ENCODE measurements at regions not wholly inside any gene's neighbourhood (a gene's known extent, or its start where the extent isn't known, plus 50 kb on each side); places are given as distances from the start of the nearest gene placed in this dataset.

DNA sequence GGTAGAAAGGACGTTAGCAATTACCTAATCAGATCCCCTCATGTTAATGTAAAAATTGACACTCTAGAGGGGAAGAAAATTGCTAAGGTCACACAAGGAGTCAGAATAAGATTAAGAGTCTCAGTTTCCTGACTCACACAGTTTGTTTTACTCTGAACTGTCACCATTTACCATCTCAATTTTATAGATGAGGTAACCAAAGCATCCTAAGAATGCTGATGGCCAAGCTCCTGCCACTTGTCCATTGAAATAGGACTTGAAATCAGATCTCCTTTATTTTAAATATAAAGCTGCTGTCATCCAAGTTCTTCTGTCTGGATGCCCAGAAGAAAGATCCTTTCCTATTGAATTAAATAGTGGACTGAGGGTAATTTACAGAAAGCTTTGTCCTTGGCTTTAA, 114.8 kb upstream of the VAMP7 start:
- TF ChIP-seq RFX5 (IDR thresholded peaks at IDR 0.05) (no peak), POLR2A (IDR thresholded peaks at IDR 0.05; ENCODE audit: low read length) (no peak), CHD4 (IDR thresholded peaks at IDR 0.05; ENCODE audit: borderline replicate concordance) (no peak), CEBPB (IDR thresholded peaks at IDR 0.05) (no peak)
- TF ChIP-seq, protein P1, sequence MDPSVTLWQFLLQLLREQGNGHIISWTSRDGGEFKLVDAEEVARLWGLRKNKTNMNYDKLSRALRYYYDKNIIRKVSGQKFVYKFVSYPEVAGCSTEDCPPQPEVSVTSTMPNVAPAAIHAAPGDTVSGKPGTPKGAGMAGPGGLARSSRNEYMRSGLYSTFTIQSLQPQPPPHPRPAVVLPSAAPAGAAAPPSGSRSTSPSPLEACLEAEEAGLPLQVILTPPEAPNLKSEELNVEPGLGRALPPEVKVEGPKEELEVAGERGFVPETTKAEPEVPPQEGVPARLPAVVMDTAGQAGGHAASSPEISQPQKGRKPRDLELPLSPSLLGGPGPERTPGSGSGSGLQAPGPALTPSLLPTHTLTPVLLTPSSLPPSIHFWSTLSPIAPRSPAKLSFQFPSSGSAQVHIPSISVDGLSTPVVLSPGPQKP (IDR thresholded peaks at IDR 0.05; ENCODE audit: low read depth, low read length): no peak
- TF ChIP-seq, protein P2, sequence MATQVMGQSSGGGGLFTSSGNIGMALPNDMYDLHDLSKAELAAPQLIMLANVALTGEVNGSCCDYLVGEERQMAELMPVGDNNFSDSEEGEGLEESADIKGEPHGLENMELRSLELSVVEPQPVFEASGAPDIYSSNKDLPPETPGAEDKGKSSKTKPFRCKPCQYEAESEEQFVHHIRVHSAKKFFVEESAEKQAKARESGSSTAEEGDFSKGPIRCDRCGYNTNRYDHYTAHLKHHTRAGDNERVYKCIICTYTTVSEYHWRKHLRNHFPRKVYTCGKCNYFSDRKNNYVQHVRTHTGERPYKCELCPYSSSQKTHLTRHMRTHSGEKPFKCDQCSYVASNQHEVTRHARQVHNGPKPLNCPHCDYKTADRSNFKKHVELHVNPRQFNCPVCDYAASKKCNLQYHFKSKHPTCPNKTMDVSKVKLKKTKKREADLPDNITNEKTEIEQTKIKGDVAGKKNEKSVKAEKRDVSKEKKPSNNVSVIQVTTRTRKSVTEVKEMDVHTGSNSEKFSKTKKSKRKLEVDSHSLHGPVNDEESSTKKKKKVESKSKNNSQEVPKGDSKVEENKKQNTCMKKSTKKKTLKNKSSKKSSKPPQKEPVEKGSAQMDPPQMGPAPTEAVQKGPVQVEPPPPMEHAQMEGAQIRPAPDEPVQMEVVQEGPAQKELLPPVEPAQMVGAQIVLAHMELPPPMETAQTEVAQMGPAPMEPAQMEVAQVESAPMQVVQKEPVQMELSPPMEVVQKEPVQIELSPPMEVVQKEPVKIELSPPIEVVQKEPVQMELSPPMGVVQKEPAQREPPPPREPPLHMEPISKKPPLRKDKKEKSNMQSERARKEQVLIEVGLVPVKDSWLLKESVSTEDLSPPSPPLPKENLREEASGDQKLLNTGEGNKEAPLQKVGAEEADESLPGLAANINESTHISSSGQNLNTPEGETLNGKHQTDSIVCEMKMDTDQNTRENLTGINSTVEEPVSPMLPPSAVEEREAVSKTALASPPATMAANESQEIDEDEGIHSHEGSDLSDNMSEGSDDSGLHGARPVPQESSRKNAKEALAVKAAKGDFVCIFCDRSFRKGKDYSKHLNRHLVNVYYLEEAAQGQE (IDR thresholded peaks at IDR 0.05): no peak

Measured in A549 (cell line).